NCI-H1105 (cell line): ENCODE measurements at regions not wholly inside any gene's neighbourhood (a gene's known extent, or its start where the extent isn't known, plus 50 kb on each side); places are given as distances from the start of the nearest gene placed in this dataset.
"Not testable (repeated sequence)": the region's sequence is repeated elsewhere in the genome, so short reads cannot be mapped to it uniquely, and the experiment has no call there.

Source experiments
- DNase-seq: peaks from one replicate; lab custom pipeline; 2025; lab: John Stamatoyannopoulos, UW

DNA sequence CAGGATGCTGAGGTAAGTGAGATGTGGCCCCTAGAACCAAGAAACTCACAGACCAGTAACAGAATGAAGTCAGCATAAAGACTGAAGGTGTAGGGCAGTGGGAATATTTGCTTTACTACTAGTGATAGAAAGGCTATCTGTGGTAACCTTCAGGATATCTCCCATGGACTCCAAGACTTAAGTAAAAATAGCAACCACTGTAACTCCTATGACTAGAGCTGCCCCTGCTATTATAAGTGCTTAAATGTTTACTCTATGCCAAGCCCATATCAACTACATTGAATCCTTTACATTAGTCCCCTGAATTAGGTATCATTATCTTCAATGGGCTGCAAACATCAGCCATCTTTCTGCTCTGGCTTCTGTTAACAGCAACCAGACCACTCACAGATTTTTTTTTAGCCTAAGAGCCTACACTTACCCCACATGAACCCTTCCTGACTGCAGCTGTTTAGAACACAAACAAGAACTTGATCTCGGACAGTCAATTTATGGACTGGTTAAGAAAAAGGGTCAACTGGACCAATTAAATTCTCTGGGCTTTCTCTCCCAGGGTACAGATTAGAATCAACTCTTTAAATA is 335.1 kb upstream of the API5 start:
- DNase-seq: peak; percentile 47

DNA sequence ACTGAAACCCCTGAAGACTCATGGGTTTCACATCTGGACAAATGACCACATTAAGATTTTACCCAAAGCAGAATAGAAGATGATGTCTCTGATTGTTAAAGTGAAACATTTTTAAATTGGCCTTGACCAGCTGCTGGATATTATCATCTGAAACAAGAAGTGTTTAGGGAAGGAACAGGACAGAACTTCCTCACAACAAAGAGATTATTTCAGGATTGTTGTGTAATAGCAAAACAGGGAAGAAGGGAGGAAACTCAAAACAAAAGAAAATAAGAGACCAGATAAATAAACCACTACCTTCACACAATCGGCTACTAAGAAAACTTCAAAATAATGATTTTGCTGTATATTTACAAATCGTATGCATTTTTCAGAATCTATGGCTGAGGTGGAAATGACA is 319.2 kb upstream of the API5 start:
- no peak for DNase-seq

DNA sequence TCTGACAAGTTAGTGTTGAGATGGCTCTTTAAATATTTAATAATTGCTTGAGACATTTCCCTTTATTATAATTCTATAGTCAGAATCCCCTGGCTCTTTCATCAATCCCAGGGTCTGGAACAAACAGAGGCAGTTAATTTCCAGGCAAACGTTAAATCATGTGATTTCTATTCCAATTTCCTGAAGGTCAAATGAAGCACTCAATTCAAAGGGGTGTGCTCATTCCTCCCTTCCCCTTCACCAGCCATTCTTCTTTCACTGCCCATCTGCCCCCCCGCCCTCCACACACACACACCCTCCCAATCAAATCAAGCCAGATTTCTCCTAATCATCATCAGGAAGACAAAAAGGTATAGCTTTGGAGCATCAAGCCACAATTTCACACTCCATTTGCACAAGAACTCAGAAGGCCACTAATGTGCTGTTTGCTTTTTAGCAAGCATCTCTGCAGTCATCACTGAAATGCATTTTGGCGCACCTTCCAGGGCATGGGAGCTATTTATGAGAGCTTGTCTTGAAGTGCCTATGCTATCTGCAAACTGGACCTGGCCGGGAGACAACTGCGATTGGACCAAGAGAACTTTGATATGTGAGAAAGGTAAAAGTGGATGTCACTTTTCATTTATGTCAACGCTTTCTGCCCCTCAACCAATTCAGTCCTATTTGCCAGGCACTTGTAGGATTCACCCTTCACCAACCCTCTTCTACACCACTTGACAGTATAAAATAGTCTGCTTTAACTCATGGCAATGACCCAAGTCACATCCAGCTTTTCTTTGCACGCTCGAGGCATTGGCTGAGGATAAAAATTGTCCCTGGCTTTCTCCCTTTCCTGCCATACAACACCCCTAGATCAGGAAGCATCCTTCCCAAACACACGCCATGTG is 315.1 kb upstream of the API5 start:
- no peak for DNase-seq

DNA sequence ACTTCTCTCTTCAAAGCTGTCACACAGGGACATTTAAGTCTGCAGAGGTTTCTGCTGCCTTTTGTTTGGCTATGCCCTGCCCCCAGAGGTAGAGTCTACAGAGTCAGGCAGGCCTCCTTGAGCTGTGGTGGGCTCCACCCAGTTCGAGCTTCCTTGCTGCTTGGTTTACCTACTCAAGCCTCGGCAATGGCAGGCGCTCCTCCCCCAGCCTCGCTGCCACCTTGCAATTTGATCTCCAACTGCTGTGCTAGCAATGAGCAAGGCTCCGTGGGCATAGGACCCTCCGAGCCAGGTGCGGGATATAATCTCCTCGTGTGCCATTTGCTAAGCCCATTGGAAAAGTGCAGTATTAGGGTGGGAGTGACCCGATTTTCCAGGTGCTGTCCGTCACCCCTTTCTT is 306.9 kb upstream of the API5 start:
- not testable (repeated sequence) for DNase-seq

DNA sequence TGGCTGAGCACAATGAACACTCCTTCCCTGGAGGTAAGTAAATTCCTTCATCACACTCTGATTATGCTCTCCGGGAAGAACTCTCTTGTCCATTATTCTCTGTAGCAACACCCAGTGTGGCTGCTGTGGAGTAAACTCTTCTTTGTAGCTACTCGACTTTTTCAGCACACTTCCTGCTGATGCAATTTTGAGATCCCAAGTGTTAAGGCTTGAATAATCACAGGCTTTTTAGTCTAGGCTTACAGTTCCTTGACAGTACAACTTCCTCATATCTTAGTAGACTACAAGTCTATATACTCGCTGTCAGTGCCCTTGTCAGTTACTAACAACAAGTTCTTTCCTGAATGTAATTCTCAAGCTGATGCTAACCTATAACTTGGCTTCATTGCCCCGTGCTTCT is 301.8 kb upstream of the API5 start:
- DNase-seq: no peak

DNA sequence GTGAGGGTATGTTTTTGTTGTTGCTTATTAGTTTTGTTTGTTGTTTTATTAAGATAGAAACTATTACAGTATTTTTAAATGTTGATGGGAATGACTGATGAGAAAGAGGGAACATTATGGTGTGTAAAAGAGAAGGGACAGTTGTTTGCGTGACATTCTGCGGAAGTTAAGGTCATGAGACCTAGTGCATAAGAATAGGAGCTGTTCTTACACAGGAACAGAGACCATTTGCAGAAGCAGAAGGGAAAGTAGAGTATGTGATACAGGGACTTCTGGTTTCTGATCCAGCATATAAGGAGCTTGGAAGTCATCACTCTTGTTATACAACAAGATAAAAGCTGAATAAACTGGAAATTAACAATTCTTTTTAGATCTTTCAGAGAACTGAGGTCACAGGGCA is 299.2 kb upstream of the API5 start:
- no peak for DNase-seq

DNA sequence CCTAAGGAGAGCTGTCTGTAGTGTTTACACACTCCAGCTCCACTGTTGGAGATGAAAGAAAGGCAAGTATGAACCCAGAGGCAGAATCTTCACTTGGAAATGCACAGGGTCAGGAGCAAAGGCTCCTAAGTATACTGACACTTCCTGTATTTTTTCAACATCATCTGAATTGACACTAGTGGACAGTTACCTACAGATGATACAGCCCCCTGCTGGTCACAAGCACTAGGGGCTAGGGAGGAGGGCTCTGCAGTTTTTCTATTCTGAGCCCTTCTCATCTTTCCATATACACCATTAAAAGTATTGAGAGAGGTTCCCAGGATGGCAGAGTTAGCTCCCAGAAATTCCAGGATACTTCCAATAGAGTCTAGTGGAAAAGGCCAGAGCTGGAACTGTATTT is 290.3 kb upstream of the API5 start:
- DNase-seq: peak; percentile 30

DNA sequence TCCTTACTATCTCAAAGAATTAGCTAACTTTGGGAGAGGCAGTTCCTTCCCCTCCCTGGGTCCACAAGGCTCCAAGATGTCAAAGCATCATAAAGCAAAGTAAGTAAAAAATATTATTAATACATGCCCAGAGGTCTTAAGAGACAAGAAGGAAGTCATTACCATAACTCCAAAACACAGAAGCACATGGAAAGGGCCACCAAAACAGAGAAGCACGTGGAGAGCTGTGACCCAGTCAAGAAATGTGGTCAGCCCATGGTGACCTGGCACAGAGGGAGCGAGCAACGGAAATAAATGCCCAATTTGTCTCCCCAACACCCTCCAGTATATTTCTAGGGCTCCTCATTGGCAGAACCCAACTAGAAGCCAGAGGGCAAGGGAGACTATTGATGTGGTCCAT is 277.5 kb upstream of the API5 start:
- DNase-seq: no peak

DNA sequence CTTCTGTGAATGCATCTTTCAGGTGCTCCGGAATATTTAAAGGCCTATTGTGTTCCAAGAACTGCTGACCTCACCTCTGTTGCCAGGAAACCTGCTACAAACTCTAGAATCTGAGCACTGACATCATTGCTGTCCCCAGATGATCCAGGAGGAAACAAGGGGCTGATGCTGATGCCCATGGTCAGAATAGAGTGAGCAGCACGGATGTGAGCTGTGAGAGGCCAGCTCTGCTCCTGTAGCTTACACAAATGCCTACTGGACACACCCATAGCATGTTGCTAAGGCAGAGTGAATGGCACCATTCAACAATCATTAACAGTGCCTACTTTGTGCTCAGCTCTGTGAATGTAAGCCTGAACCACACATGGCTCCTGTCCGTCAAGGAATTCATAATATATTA is 276.7 kb upstream of the API5 start:
- DNase-seq: no peak

DNA sequence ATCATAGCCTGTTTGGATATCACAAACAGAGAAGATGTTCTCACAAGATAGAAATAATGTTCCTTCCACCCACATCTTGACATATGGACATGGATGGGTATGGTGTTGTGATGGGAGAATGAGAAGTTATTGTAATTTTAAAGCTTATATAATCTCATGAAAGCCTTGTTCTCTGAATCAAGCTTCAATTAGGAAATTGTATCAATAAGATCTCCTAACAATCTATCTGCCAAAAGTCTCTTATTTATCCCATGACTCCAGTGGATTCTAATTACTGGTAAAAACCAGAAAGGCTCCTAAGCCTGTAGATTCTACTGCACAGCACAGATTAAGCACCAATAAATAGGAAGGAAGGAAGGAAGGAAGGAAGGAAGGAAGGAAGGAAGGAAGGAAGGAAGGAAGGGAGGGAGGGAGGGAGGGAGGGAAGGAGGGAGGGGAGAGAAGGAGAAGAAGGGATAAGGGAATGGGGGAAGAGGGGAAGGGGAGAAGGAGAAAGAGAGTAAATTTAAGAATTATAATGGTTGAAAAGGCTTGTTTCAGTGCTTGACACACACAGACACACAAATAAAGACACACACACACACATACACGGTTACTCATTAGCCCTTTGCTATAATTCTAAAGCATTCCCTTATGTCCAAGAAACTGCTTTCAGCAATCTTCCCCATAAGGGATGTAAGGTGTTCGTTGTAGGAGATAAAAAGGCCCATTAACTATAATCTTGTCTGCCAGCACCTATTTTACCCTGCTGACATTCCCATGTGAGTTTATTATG is 258.0 kb upstream of the API5 start:
- no peak for DNase-seq

DNA sequence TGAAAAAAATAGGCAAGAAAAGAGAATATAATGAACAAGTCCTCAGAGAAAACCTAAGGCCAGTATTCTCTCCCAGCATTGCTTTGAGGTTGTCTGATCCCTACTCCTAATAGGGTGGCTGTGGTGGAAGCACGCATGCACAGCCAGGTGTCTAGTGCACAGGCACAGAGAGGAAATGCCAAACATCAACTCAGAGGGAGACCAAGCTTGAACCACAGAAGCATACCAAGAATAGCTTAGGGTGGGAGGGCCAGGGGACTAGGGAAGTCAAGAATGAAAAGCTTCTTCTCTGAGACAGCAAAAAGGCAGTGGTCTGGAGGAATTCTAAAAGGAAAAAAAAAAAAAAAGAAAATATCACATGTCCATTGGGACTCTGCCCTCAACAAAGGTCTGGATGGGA is 244.1 kb upstream of the API5 start:
- DNase-seq: no peak

DNA sequence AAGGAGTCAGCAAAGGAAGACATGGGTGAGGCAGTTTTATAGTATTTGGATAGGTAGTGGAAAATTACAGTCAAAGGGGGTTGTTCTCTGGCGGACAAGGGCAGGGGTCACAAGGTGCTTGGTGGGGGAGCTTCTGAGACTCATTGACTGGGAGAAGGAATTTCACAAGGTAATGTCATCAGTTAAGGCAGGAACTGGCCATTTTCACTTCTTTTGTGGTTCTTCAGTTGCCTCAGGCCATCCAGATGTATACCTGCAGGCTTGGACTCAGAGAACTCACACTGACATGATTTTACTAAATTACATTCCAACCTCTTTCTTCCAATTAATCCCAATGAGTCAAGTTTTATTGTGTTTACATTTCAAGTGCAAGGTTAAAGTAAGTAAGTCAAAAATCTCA is 240.5 kb upstream of the API5 start:
- no peak for DNase-seq

DNA sequence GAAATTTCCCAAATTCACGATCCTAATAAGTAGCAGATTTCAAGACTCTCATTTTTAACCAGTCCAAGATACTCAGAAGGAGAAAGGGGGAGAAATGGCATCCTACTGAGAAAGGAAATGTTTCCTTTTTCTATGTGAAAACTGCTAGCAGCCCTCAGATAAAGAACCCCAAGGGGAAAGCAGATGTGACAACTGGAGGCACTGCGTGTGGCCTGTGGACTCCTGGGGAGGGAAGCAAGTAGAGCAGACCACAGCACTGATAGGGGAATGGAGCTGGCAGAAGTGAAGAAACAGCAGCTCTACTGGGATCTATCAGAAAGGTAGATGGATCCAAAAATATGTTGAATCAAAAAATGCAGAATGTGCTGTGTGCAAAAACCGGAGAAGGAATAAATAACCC is 239.7 kb upstream of the API5 start:
- DNase-seq: no peak

DNA sequence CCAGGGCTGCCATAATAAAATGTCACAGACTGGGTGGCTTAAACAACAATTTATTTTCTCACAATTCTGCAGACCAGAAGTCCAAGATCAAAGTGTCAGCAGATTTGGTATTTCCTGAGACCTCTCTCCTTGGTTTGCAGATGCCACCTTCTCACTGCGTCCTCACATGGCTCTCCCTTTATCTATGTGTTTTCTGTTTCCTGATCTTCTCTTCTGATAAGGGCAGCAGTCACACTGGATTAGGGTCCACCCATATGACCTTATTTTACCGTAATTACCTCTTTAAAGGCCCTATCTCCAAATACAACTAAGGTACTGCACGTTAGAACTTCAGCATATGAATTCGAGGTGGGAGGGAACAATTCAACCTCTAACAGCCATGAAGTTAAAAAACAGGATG is 238.9 kb upstream of the API5 start:
- no peak for DNase-seq

DNA sequence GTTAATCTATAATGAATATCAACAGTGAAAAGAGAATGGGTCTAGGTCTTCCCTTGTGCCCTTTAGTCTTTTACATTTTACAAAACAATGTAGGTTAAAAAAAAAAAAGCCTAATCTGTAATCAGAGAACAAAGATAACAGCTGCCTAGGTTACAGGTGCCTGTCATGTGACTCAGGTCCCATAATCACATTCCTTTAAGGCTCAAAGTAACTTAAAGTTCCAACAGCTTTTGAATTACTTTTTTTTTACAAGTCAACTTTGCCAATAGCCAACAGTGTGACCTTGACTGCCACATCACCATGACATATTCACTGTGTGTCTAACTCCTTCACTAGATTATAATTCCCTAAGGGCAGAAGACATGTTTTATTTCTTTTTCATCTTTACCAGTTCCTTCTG is 237.0 kb upstream of the API5 start:
- DNase-seq: no peak

DNA sequence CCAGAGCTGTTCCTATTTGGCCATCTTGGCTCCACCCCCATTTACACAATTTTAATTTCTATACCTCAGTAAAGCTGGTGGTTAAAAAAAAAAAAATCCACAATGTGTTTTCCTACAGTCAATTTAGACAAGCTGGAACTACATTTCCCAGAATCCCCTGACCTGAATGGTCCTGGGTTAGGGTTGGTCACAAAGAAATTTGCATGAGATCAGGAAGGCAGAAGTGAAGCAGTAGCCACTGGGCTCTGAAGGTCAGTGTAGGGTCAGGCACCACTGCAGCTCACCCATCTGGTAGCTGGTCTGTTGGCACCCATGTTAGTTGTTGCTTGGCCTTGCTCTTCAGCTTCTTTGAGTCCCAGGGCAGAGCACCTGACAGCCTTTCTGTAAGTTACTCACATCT is 210.7 kb upstream of the API5 start:
- no peak for DNase-seq

DNA sequence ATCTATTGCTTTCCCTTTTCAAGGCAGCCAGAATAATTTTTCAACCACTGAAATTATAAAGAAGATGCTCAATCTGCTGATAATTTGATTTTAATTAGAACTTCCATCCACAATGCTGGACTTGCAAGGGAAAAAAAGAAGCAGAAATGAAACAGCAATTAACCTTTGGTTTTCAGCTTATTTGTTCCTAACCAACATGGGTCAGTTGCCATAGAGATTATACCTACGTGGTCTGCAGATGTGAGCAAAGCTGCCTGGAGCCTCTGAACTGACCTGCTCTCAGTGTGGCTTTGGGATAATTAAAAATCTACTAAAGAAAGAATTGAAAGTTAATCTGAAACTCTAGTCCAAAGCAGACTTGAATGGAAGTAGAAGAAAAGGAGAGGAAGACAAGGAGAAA is 195.7 kb upstream of the API5 start:
- no peak for DNase-seq

DNA sequence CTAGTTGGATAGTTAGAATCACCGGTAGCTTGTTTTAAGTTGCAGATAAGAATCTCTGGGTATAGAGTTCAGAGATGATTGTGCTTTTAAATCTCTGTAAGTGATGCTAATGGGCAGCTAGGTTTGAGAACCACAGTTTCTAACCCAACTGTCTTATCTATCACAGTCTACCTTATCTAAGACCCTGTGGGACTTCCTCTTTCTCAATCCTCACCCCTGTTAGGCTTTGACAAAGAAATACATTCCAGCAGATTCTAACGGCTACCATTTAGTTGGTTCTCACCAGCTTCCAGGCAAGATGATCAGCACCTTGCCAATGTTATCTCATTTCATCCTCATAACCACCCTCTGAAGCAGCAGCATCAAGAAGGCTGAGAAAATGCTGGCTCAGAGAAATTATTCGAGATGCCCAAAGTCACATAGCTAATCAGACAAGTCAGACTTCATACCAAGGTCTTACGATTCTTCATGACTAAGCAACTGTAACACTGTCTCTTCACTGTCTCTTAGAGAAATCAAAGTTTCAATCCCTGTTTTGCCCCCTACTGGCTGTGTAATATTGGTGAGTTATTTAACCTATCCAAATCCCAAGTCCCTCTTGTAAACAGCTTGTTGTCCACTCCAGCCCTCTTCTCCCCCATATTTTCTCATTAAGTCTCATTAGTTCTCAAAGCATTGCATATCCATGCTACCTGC is 192.4 kb upstream of the API5 start:
- no peak for DNase-seq

DNA sequence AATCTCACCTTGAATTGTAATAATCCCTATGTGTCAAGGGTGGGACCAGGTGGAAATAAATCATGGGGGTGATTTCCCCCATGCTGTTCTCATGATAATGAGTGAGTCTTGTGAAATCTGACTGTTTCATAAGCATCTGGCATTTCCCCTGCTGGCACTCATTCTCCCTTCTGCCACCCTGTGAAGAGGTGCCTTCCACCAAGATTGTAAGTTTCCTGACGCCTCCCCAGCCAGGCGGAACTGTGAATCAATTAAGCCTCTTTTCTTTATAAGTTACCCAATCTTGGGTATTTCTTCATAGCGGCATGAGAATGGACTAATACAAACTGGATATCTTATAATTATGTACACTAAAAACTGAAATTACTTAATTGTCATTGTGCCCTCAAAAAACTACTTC is 189.2 kb upstream of the API5 start:
- DNase-seq: no peak

DNA sequence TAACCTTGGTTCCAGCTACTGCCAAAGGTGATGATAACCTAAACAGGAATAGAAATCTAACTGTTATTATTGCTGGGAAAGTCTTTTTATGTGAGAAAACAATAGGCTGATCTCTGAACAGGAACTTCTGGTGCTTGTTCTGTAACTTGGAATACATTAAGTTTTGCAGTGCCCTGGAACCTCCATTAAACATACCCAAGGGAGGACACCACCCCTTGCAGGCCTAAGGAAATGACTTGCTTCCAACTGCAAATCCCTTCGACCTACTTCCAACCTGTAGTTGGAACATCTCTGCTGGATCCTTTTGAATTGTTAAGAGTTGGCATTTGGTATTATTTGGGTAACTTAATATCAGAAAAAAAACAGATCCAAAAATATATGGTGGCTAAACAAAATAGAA is 188.4 kb upstream of the API5 start:
- DNase-seq: no peak

DNA sequence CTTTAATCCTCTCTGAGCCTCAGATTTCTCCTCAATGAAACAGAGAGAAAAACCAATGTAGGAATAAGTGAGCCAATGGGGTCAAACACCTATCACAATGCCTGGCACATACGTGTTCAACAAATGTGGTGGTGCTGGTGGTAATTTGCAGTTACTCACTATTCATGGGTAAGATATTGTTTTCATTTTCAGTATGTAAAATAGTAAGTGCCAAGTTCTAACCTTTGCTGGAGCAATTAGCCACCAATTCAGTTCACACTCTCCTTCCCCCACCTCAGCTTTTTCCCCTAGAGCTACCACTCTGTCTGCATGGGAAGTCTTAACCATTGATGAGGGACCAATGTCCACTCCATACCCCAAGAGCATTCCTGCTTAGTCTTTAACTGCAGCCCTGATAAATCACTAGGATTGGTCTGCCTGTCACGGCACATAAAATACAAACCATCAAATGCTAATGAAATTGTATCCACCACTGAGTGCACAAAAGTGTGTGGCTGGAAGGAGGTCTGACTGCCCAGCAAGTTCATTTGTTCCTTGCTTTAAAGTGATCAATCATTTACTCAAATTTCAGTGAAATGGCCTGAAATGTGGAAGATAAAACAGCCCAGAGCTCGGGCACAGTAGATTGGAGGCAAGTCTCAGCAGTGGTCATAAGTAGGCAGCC is 187.4 kb upstream of the API5 start:
- DNase-seq: no peak

DNA sequence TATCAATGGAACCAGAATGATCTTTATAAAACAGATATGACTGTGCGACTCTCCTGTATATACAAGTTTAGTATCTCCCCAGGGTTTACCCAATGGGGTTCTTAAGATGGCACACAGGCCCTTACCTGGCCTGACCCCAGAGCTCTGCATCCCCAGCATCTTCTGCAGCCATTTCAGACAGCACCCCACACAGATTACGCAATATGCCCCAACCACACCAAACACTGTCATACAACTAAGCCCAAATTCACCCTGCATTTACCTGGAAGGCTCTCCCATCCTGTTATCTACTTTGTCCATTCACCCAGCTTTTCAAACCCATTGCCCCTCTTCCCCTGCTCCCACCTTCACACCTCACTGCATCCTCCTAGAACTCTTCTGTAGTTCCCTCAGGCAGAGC is 182.5 kb upstream of the API5 start:
- DNase-seq: no peak
